ENCODE measurements at regions not wholly inside any gene's neighbourhood (a gene's known extent, or its start where the extent isn't known, plus 50 kb on each side); places are given as distances from the start of the nearest gene placed in this dataset. TPM values are rescaled to one million over a fixed set of nuclear protein-coding genes. Genes with fewer than 3 reads are reported as not detected.

GRCh38 chr5:168239325-168239724 is 52.1 kb upstream of the WWC1 start:
- H3K9ac ChIP-seq (ENCODE audit: low read depth in 1 of 2, low read length in 2 of 2): no peak overlapping the region
- H3K27me3 ChIP-seq (ENCODE audit: control insufficient read depth in 4 of 4, insufficient read depth in 4 of 4, low read length in 3 of 4): no peaks in the 10 kb centered on the region
- TF ChIP-seq RXRA (IDR thresholded peaks at IDR 0.05) (no peak), FOXA2 (IDR thresholded peaks at IDR 0.05) (no peak), TAF1 (conservative IDR thresholded peaks at IDR 0.05) (no peak), SP1 (IDR thresholded peaks at IDR 0.05) (no peak), HNF4A (conservative IDR thresholded peaks at IDR 0.05) (no peak), MAX (IDR thresholded peaks at IDR 0.05) (no peak), YY1 (IDR thresholded peaks at IDR 0.05) (no peak), GABPA (IDR thresholded peaks at IDR 0.05 in 1 of 2, conservative IDR thresholded peaks at IDR 0.05 in 1 of 2) (no peak)
- no peaks in the 10 kb centered on the region for H3K9me3 ChIP-seq (ENCODE audit: control insufficient read depth in 4 of 4, low read length in 3 of 4)
- no peak overlapping the region for H3K4me3 ChIP-seq (ENCODE audit: low read depth in 1 of 3, low read length in 3 of 3)
- no peak for DNase-seq (ENCODE audit: low spot score)
- no peaks in the 10 kb centered on the region for H3K4me1 ChIP-seq (ENCODE audit: control insufficient read depth in 4 of 4, insufficient read depth in 4 of 4, low read length in 3 of 4)
- no peak overlapping the region for H3K27ac ChIP-seq (ENCODE audit: low read depth in 1 of 2, low read length in 2 of 2)
- H3K36me3 ChIP-seq (ENCODE audit: control insufficient read depth in 4 of 4, insufficient read depth in 3 of 4, low read depth in 1 of 4, low read length in 3 of 4): no peaks in the 10 kb centered on the region

Small RNA genes in the stretch of these regions (small RNA-seq; reads per million reads assigned to genes)
- gene AC026403.1: 0.29 reads per million, percentile 25 among the genes with 10 or more reads in this experiment
- not detected for gene RF00561
- gene RN7SKP60: not detected
- not detected for gene RNU6-168P
- not detected for gene RNU6-209P

Measured in liver (tissue), 7 donors.